Ovary (tissue), 3 donors: ENCODE measurements at regions not wholly inside any gene's neighbourhood (a gene's known extent, or its start where the extent isn't known, plus 50 kb on each side); places are given as distances from the start of the nearest gene placed in this dataset.

Source experiments
- CTCF ChIP-seq, 3 donors: fragments of 450-650 bp in 2 of 3; fragments of 200-600 bp in 1 of 3; IDR thresholded peaks; one replicate each; pipeline versions ENCODE4 v1.5.1 to v1.8.0; 2016 to 2022; ENCODE audit warnings: antibody characterized with exemption in 3 of 3, mild to moderate bottlenecking in 1 of 3
- EP300 ChIP-seq: sonication (generic); formaldehyde crosslinking; IDR thresholded peaks from one replicate; pipeline ENCODE4 v1.6.1; 2017; ENCODE audit warnings: antibody characterized with exemption
- POLR2A ChIP-seq: fragments of 450-650 bp; IDR thresholded peaks from one replicate; pipeline ENCODE4 v1.6.1; 2017; ENCODE audit warnings: antibody characterized with exemption, mild to moderate bottlenecking, moderate library complexity
- donor health status: DM: no; HTN: no; CAD: no.

- TF ChIP-seq CTCF (IDR thresholded peaks at IDR 0.05) (no peak), POLR2A (no peak), EP300 (no peak)
Measured at GRCh38 chr17:79320331-79320730, 245.7 kb downstream of the ENGASE start.
